GM18951 (cell line): ENCODE measurements at regions not wholly inside any gene's neighbourhood (a gene's known extent, or its start where the extent isn't known, plus 50 kb on each side); places are given as distances from the start of the nearest gene placed in this dataset.
"Not testable (repeated sequence)": the region's sequence is repeated elsewhere in the genome, so short reads cannot be mapped to it uniquely, and the experiment has no call there.

Source experiments
- POLR2A ChIP-seq: IDR thresholded peaks from 4 replicates; pipeline ENCODE4 v1.6.1; 2011; ENCODE audit warnings: mild to moderate bottlenecking; ENCODE audit not compliant: insufficient read length, insufficient read depth; ENCODE audit errors: extremely low read depth
- in situ Hi-C: fragments of 300-500 bp; cut with MboI; formaldehyde crosslinking; loops from one replicate; pipeline ENCODE4 v1.12.0; 2022; ENCODE audit warnings: low sequenced_read_pairs, mixed read lengths, inconsistent platforms; ENCODE audit not compliant: unreplicated experiment

- TF ChIP-seq POLR2A, result no peak
- in situ Hi-C loops, result no loop called here
Measured at GRCh38 chr2:142617461-142617860, 260.0 kb upstream of the KYNU start.

- TF ChIP-seq POLR2A, result no peak
- in situ Hi-C loops, result no loop called here
Measured at GRCh38 chr2:142615876-142616275, 261.6 kb upstream of the KYNU start.

GRCh38 chr2:142613193-142613592, 264.3 kb upstream of the KYNU start:
- in situ Hi-C loops, result not testable (repeated sequence)

- TF ChIP-seq POLR2A, result no peak
- in situ Hi-C loops, result no loop called here
Measured at GRCh38 chr2:142605421-142605820, 272.0 kb upstream of the KYNU start.

- in situ Hi-C loops, result no loop called here
- no peak for TF ChIP-seq POLR2A
Measured at GRCh38 chr2:142603759-142604158, 273.7 kb upstream of the KYNU start.

- in situ Hi-C loops, result no loop called here
- TF ChIP-seq POLR2A, result no peak
Measured at GRCh38 chr2:142602418-142602989, 275.0 kb upstream of the KYNU start.

GRCh38 chr2:142601794-142602193, 275.7 kb upstream of the KYNU start:
- TF ChIP-seq POLR2A, result no peak
- in situ Hi-C loops, result no loop called here

GRCh38 chr2:142599504-142599903, 278.0 kb upstream of the KYNU start:
- no peak for TF ChIP-seq POLR2A

GRCh38 chr2:142598846-142599245, 278.6 kb upstream of the KYNU start:
- in situ Hi-C loops, result no loop called here
- no peak for TF ChIP-seq POLR2A

More at GRCh38 chr2:142599504-142599903, 278.0 kb upstream of the KYNU start:
- in situ Hi-C loops, result no loop called here

GRCh38 chr2:142596334-142597088, 281.0 kb upstream of the KYNU start:
- no peak for TF ChIP-seq POLR2A
- in situ Hi-C loops, result no loop called here

GRCh38 chr2:142594935-142595334, 282.5 kb upstream of the KYNU start:
- no peak for TF ChIP-seq POLR2A
- in situ Hi-C loops, result no loop called here

- no peak for TF ChIP-seq POLR2A
- in situ Hi-C loops, result no loop called here
Measured at GRCh38 chr2:142592171-142592570, 285.3 kb upstream of the KYNU start.

GRCh38 chr2:142591420-142591819, 286.0 kb upstream of the KYNU start:
- no peak for TF ChIP-seq POLR2A
- in situ Hi-C loops, result no loop called here

- in situ Hi-C loops, result no loop called here
Measured at GRCh38 chr2:142588269-142588668, 289.2 kb upstream of the KYNU start.

More at GRCh38 chr2:142588269-142588668, 289.2 kb upstream of the KYNU start:
- TF ChIP-seq POLR2A, result no peak
